Sigmoid colon (tissue), 6 donors: ENCODE measurements at regions not wholly inside any gene's neighbourhood (a gene's known extent, or its start where the extent isn't known, plus 50 kb on each side); places are given as distances from the start of the nearest gene placed in this dataset.

Source experiments
- DNase-seq: peaks from one replicate; pipeline ENCODE4 v3.0.0-alpha.2; 2019
- H3K27ac ChIP-seq, 4 donors: fragments of 200-600 bp; sonication (generic); one replicate each; pipeline ENCODE4 v1.5.1; 2016 to 2019; ENCODE audit warnings: mild to moderate bottlenecking in 1 of 4
- H3K27me3 ChIP-seq, 3 donors: fragments of 200-600 bp; sonication (generic); one replicate each; pipeline ENCODE4 v1.5.1; 2019; ENCODE audit warnings: mild to moderate bottlenecking in 1 of 3
- H3K36me3 ChIP-seq, 4 donors: fragments of 200-600 bp; sonication (generic); one replicate each; pipeline ENCODE4 v1.5.1; 2016 to 2019
- H3K4me1 ChIP-seq, 4 donors: fragments of 200-600 bp; sonication (generic); one replicate each; pipeline ENCODE4 v1.5.1; 2017 to 2019
- H3K4me3 ChIP-seq, 4 donors: fragments of 200-600 bp; sonication (generic); one replicate each; pipeline ENCODE4 v1.5.1; 2017 to 2019; ENCODE audit warnings: mild to moderate bottlenecking in 2 of 4, moderate library complexity in 1 of 4
- H3K9me3 ChIP-seq, 4 donors: fragments of 200-600 bp in 3 of 4; sonication (generic) in 3 of 4; one replicate each; pipeline versions ENCODE4 v1.5.1 to v1.6.1; 2013 to 2019
- CTCF ChIP-seq, 4 experiments: fragments of 450-650 bp in 3 of 4; fragments of 200-600 bp in 1 of 4; IDR thresholded peaks; one replicate each; pipeline ENCODE4 v1.5.1; 2016 to 2019; ENCODE audit warnings: antibody characterized with exemption in 4 of 4, mild to moderate bottlenecking in 3 of 4, moderate library complexity in 2 of 4
- EP300 ChIP-seq, 4 donors: sonication (generic); formaldehyde crosslinking; IDR thresholded peaks; one replicate each; pipeline ENCODE4 v1.6.1; 2017; ENCODE audit warnings: antibody characterized with exemption in 4 of 4
- POLR2A ChIP-seq, 2 donors: fragments of 450-650 bp; IDR thresholded peaks; one replicate each; pipeline ENCODE4 v1.6.1; 2016; ENCODE audit warnings: antibody characterized with exemption in 2 of 2, mild to moderate bottlenecking in 2 of 2, moderate library complexity in 2 of 2
- POLR2AphosphoS5 ChIP-seq, 4 donors: sonication (generic); formaldehyde crosslinking; IDR thresholded peaks; one replicate each; pipeline ENCODE4 v1.6.1; 2017; ENCODE audit warnings: antibody characterized with exemption in 4 of 4
- WGBS, 2 donors: extraction: QIAGEN DNeasy Blood & Tissue Kit; methylation state at CpG; one replicate each; pipeline ENCODE4 v1.1.7; 2013; 5-methylcytosine and 5-hydroxymethylcytosine counted together
- intact Hi-C: fragments of 100-400 bp; cut with DNase I; formaldehyde crosslinking; loops from one replicate; pipeline ENCODE4 v1.15.1; 2023
- donor health status: healthy with polysubstance abuse.
- donor health status: healthy.

GRCh38 chr4:4596720-4597119 is 54.9 kb upstream of the STX18 start:
- Histone ChIP-seq H3K4me3 (no peak overlapping the region), H3K36me3 (no peaks in the 10 kb centered on the region), H3K9me3 (peaks cover 0 to 8% (median 1%) of the 10 kb centered on the region in 4 donors), H3K27me3 (no peaks in the 10 kb centered on the region), H3K27ac (no peak overlapping the region), H3K4me1 (no peaks in the 10 kb centered on the region)
- WGBS, 2 donors: 96 to 97% methylated on average over 3 of the region's 3 CpGs
- DNase-seq: no peak
- intact Hi-C loops: no loop called here
- TF ChIP-seq EP300 (IDR thresholded peaks at IDR 0.05) (no peak), POLR2AphosphoS5 (IDR thresholded peaks at IDR 0.05) (no peak), CTCF (IDR thresholded peaks at IDR 0.05) (no peak), POLR2A (IDR thresholded peaks at IDR 0.05) (no peak)

DNA sequence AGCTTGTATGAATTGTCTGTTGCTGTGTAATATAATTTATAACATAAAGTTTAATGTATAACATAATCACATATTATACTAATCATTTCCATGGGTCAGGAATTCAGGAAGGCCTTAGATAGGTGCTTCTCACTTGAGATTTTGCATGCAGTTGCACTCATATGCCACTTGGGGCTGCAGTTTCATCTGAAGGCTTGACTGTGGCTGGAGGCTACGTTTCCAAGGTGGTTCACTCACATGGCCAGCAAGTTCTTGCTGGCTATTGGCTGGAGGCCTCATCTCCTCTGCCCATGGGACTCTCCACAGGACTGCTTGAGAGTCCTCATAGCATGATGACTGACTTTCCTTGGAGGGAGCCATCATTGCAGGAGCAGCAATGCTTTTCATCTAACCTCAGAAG is 53.4 kb upstream of the STX18 start:
- H3K27me3 ChIP-seq: no peaks in the 10 kb centered on the region
- DNase-seq: no peak
- no peak overlapping the region for H3K27ac ChIP-seq
- H3K36me3 ChIP-seq: no peaks in the 10 kb centered on the region
- peaks cover 0 to 8% (median 1%) of the 10 kb centered on the region in 4 donors for H3K9me3 ChIP-seq
- no peak for TF ChIP-seq CTCF (IDR thresholded peaks at IDR 0.05)
- TF ChIP-seq EP300 (IDR thresholded peaks at IDR 0.05): no peak
- TF ChIP-seq POLR2AphosphoS5 (IDR thresholded peaks at IDR 0.05): no peak
- no peak for TF ChIP-seq POLR2A (IDR thresholded peaks at IDR 0.05)
- 87 to 89% methylated on average over 1 of the region's 1 CpG for WGBS, 2 donors
- intact Hi-C loops: no loop called here
- H3K4me1 ChIP-seq: no peaks in the 10 kb centered on the region
- H3K4me3 ChIP-seq: no peak overlapping the region

- no peak overlapping the region for H3K4me3 ChIP-seq
- H3K9me3 ChIP-seq: peaks cover 0 to 8% (median 1%) of the 10 kb centered on the region in 4 donors
- H3K27me3 ChIP-seq: no peaks in the 10 kb centered on the region
- no peaks in the 10 kb centered on the region for H3K4me1 ChIP-seq
- TF ChIP-seq POLR2AphosphoS5 (IDR thresholded peaks at IDR 0.05): no peak
- H3K27ac ChIP-seq: no peak overlapping the region
- intact Hi-C loops: no loop called here
- no peaks in the 10 kb centered on the region for H3K36me3 ChIP-seq
- DNase-seq: no peak
- 89 to 91% methylated on average over 6 of the region's 6 CpGs for WGBS, 2 donors
Measured at GRCh38 chr4:4594285-4594920, 52.6 kb upstream of the STX18 start.

- TF ChIP-seq EP300 (IDR thresholded peaks at IDR 0.05) (no peak), POLR2A (IDR thresholded peaks at IDR 0.05) (no peak), CTCF (IDR thresholded peaks at IDR 0.05) (no peak)
- H3K4me3 ChIP-seq: no peak overlapping the region
- no peaks in the 10 kb centered on the region for H3K36me3 ChIP-seq
- peaks cover 0 to 8% (median 1%) of the 10 kb centered on the region in 4 donors for H3K9me3 ChIP-seq
- DNase-seq: no peak
- WGBS, 2 donors: 90 to 91% methylated on average over 11 of the region's 11 CpGs
- no peaks in the 10 kb centered on the region for H3K27me3 ChIP-seq
- H3K4me1 ChIP-seq: no peaks in the 10 kb centered on the region
- intact Hi-C loops: no loop called here
- H3K27ac ChIP-seq: no peak overlapping the region
Measured at GRCh38 chr4:4593596-4594284, 51.9 kb upstream of the STX18 start.

DNA sequence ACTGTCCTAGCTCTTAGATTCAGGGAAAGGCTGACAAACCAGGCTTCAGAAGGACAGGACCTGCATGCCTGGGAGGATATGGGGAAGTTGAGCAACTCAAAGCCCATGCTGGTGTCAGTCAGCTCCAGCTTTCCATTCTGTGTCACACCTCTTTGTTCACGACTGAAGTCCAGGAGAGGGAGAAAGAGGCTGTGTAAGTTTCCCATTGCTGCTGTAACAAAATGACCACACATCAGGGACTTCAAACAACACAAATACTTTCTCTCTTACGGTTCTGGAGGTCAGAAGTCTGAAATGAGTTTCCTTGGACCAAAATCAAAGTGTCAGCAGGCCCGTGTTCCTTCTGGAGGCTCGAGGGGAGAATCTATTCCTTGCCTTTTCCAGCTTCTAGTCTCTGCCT is 50.6 kb upstream of the STX18 start:
- no peak for TF ChIP-seq CTCF (IDR thresholded peaks at IDR 0.05)
- TF ChIP-seq EP300 (IDR thresholded peaks at IDR 0.05): no peak
- TF ChIP-seq POLR2A (IDR thresholded peaks at IDR 0.05): no peak
- 74 to 78% methylated on average over 4 of the region's 4 CpGs for WGBS, 2 donors
- no peak for DNase-seq
- no peaks in the 10 kb centered on the region for H3K36me3 ChIP-seq
- H3K4me3 ChIP-seq: no peak overlapping the region
- no peak overlapping the region for H3K27ac ChIP-seq
- intact Hi-C loops: no loop called here
- H3K4me1 ChIP-seq: no peaks in the 10 kb centered on the region
- H3K9me3 ChIP-seq: peaks cover 0 to 8% (median 1%) of the 10 kb centered on the region in 4 donors
- no peaks in the 10 kb centered on the region for H3K27me3 ChIP-seq
